ENCODE measurements at regions not wholly inside any gene's neighbourhood (a gene's known extent, or its start where the extent isn't known, plus 50 kb on each side); places are given as distances from the start of the nearest gene placed in this dataset.

- TF ChIP-seq CTCF (IDR thresholded peaks at IDR 0.05) (no peak), POLR2A (IDR thresholded peaks at IDR 0.05) (no peak)
Measured at GRCh38 chr10:57507788-57508187, 759.9 kb downstream of the IPMK start.
